ENCODE measurements at regions not wholly inside any gene's neighbourhood (a gene's known extent, or its start where the extent isn't known, plus 50 kb on each side); places are given as distances from the start of the nearest gene placed in this dataset.

- TF ChIP-seq EZH2 (IDR thresholded peaks at IDR 0.05), result no peak
- no peak for TF ChIP-seq POLR2AphosphoS5 (IDR thresholded peaks at IDR 0.05; ENCODE audit: borderline replicate concordance, low read depth, low read length)
These were observed 66.0 kb downstream of the ARL4C start for GRCh38 chr2:234430871-234431270.
